ENCODE measurements at regions not wholly inside any gene's neighbourhood (a gene's known extent, or its start where the extent isn't known, plus 50 kb on each side); places are given as distances from the start of the nearest gene placed in this dataset.

GRCh38 chr3:18149386-18149785 is 275.8 kb downstream of the SATB1 start:
- Histone ChIP-seq H3K27ac (ENCODE audit: low read depth, low read length) (no peak overlapping the region), H2BK12ac (ENCODE audit: low read depth, low read length) (no peak overlapping the region), H3K18ac (ENCODE audit: extremely low read depth, low read length) (no peak overlapping the region), H3K36me3 (ENCODE audit: control insufficient read depth in 2 of 4, insufficient read depth in 4 of 4, low read length in 3 of 4) (no peaks in the 10 kb centered on the region), H3K56ac (replicated peaks; ENCODE audit: insufficient read length, low read depth, low read length) (no peak overlapping the region), H3K9me3 (ENCODE audit: insufficient read depth in 2 of 2, low read depth in 1 of 2, low read length in 1 of 2) (no peaks in the 10 kb centered on the region), H3K4me1 (replicated peaks in 1 of 4; ENCODE audit: control insufficient read depth in 3 of 4, insufficient read depth in 4 of 4, low read length in 3 of 4) (peaks cover 0 to 4% (median 0%) of the 10 kb centered on the region in 4 experiments; a peak in 2 of 7 replicates), H4K20me1 (replicated peaks in 1 of 2; ENCODE audit: control insufficient read depth in 1 of 2, insufficient read depth in 2 of 2, low read length in 2 of 2) (no peaks in the 10 kb centered on the region), H3K23ac (ENCODE audit: insufficient read length) (no peak overlapping the region), H4K5ac (ENCODE audit: insufficient read length, low read depth, low read length) (no peak overlapping the region), H3K4me3 (ENCODE audit: extremely low read depth in 1 of 4, insufficient read depth in 2 of 4, low read depth in 3 of 4, low read length in 4 of 4) (no peak overlapping the region), H2AFZ (ENCODE audit: low read length) (no peak overlapping the region), H4K91ac (replicated peaks; ENCODE audit: insufficient read length, low read length) (no peak overlapping the region), H2BK15ac (ENCODE audit: low read length) (no peak overlapping the region), H3K79me2 (ENCODE audit: control insufficient read depth in 1 of 2, insufficient read depth in 2 of 2, low read length in 2 of 2) (no peaks in the 10 kb centered on the region), H2BK5ac (ENCODE audit: low read depth, low read length) (no peak overlapping the region), H3K4me2 (ENCODE audit: insufficient read depth in 1 of 2, low read depth in 2 of 2, low read length in 2 of 2) (no peak overlapping the region), H2BK120ac (replicated peaks; ENCODE audit: low read depth, low read length) (no peak overlapping the region), H4K8ac (ENCODE audit: extremely low read depth, insufficient read depth, low read length) (no peak overlapping the region), H3K4ac (replicated peaks; ENCODE audit: insufficient read length, low read depth, low read length) (no peak overlapping the region), H2BK20ac (ENCODE audit: low read length) (no peak overlapping the region), H3K23me2 (ENCODE audit: low read depth, low read length) (no peaks in the 10 kb centered on the region), H3K79me1 (ENCODE audit: low read depth, low read length) (0 out of 2 replicates have a peak, but pooled peaks cover 2% of the 10 kb centered on the region), H3K27me3 (replicated peaks in 1 of 4; ENCODE audit: control insufficient read depth in 3 of 4, extremely low read depth in 1 of 4, insufficient read depth in 3 of 4, low read length in 3 of 4) (peaks cover 0 to 2% (median 0%) of the 10 kb centered on the region in 4 experiments; a peak in 1 of 7 replicates), H3K9ac (replicated peaks in 1 of 4; ENCODE audit: extremely low read depth in 1 of 4, low read depth in 3 of 4, low read length in 3 of 4) (no peak overlapping the region), H2AK5ac (ENCODE audit: low read depth, low read length) (no peak overlapping the region), H3K14ac (ENCODE audit: insufficient read length) (no peak overlapping the region)
- ChIA-PET CTCF (ENCODE audit: partially characterized antibody) (no interaction called here), POLR2A (ENCODE audit: partially characterized antibody) (no interaction called here)
- 88% methylated on average over 2 of the region's 2 CpGs; no CpG with 5 or more reads in 1 of the 2 experiments for WGBS, 2 experiments (ENCODE audit: extremely low coverage in 1 of 2, insufficient coverage in 1 of 2, insufficient read length in 1 of 2, insufficient replicate concordance in 2 of 2, low coverage in 1 of 2, low lambda C conversion rate in 2 of 2, missing lambda C conversion rate in 1 of 2)
- DNase-seq (ENCODE audit: low read depth in 1 of 2, low spot score in 2 of 2): no peak
- no peak for FAIRE-seq
- TF ChIP-seq EZH2 (IDR thresholded peaks at IDR 0.05; ENCODE audit: low read depth, low read length, severe bottlenecking) (no peak), SAP30 (IDR thresholded peaks at IDR 0.05; ENCODE audit: insufficient read depth, insufficient replicate concordance, low read length) (no peak), USF2 (IDR thresholded peaks at IDR 0.05; ENCODE audit: low read length) (no peak), KDM5A (IDR thresholded peaks at IDR 0.05; ENCODE audit: low read length) (no peak), SIRT6 (IDR thresholded peaks at IDR 0.05; ENCODE audit: low read length) (no peak), ASH2L (IDR thresholded peaks at IDR 0.05; ENCODE audit: low read length) (no peak), CTBP2 (IDR thresholded peaks at IDR 0.05; ENCODE audit: borderline replicate concordance, insufficient read depth, insufficient read length, low read length) (no peak), JUND (IDR thresholded peaks at IDR 0.05; ENCODE audit: low read length) (no peak), RXRA (IDR thresholded peaks at IDR 0.05; ENCODE audit: insufficient read depth, low read depth, low read length) (no peak), POU5F1 (IDR thresholded peaks at IDR 0.05; ENCODE audit: low read depth, low read length) (no peak), CHD2 (IDR thresholded peaks at IDR 0.05; ENCODE audit: low read length) (no peak)

Data from H1 (cell line).